Endothelial cell of umbilical vein (primary cell): ENCODE measurements at regions not wholly inside any gene's neighbourhood (a gene's known extent, or its start where the extent isn't known, plus 50 kb on each side); places are given as distances from the start of the nearest gene placed in this dataset.

Source experiments
- BruUV-seq: library from RNA; stranded (reverse); fragments of 400-500 nt; replicated peaks from 2 replicates; lab custom pipeline; 2021; lab: Mats Ljungman, UMichigan
- CTCF ChIA-PET: fragments of 300-600, 350-600 bp; sonication (Branson Sonifier 250); formaldehyde crosslinking; loops from one replicate; lab custom pipeline; 2021; ENCODE audit warnings: antibody characterized with exemption, inconsistent platforms; lab: Charles Lee
- POLR2A ChIA-PET: fragments of 300-600, 350-600 bp; sonication (Branson Sonifier 250); formaldehyde crosslinking; loops from one replicate; lab custom pipeline; 2021; ENCODE audit warnings: antibody characterized with exemption, inconsistent platforms; lab: Charles Lee
- DNase-seq: peaks from one replicate; pipeline ENCODE4 v3.0.0-alpha.2; 2011; ENCODE audit warnings: low read depth, low spot score
- FAIRE-seq: peaks from 2 replicates; lab custom pipeline; 2011; peaks lifted over from hg19 to GRCh38; lab: Jason Lieb, UNC
- H2AFZ ChIP-seq: 2 replicates; pipeline ENCODE4 v1.6.0; 2012; ENCODE audit warnings: low read depth, low read length, control low read depth, inconsistent platforms
- H3K27ac ChIP-seq: 2 replicates; pipeline ENCODE4 v1.5.1; 2011; ENCODE audit warnings: low read depth, mild to moderate bottlenecking, control low read depth, low read length, moderate library complexity; ENCODE audit not compliant: insufficient read depth
- H3K27me3 ChIP-seq, 2 experiments: 2 replicates each; pipeline versions ENCODE4 v1.6.0 to v1.6.1; 2011; ENCODE audit warnings: low read length in 2 of 2, mixed read lengths in 1 of 2; ENCODE audit not compliant: control insufficient read depth in 2 of 2, insufficient read depth in 2 of 2
- H3K36me3 ChIP-seq, 2 experiments: 2 replicates in 1 of 2; 3 replicates in 1 of 2; pipeline ENCODE4 v1.5.1; 2011; ENCODE audit warnings: low read length in 2 of 2, mild to moderate bottlenecking in 1 of 2, moderate library complexity in 1 of 2; ENCODE audit not compliant: control insufficient read depth in 2 of 2, insufficient read depth in 2 of 2; ENCODE audit errors: extremely low read depth in 1 of 2
- H3K4me1 ChIP-seq: 3 replicates; pipeline ENCODE4 v1.5.1; 2011; ENCODE audit warnings: mild to moderate bottlenecking, low read length; ENCODE audit not compliant: control insufficient read depth, insufficient read depth; ENCODE audit errors: extremely low read depth
- H3K4me2 ChIP-seq: 2 replicates; pipeline ENCODE4 v1.6.1; 2011; ENCODE audit warnings: low read length, control low read depth, mixed read lengths; ENCODE audit not compliant: insufficient read depth
- H3K4me3 ChIP-seq, 3 experiments: fragments of 200-600 bp in 1 of 3; sonication (generic), shearing (Covaris generic) in 1 of 3; replicated peaks in 1 of 3; 2 replicates each; pipeline ENCODE4 v1.5.1; 2011 to 2016; ENCODE audit warnings: control low read depth in 3 of 3, low read length in 3 of 3, mild to moderate bottlenecking in 2 of 3, inconsistent platforms in 1 of 3, low read depth in 1 of 3, moderate library complexity in 1 of 3; ENCODE audit not compliant: insufficient read depth in 1 of 3
- H3K79me2 ChIP-seq: 2 replicates; pipeline ENCODE4 v1.6.0; 2012; ENCODE audit warnings: low read length, inconsistent platforms; ENCODE audit not compliant: control insufficient read depth, insufficient read depth
- H3K9ac ChIP-seq: replicated peaks from 2 replicates; pipeline ENCODE3; 2011; ENCODE audit warnings: low read length, control low read depth; ENCODE audit not compliant: insufficient read depth; ENCODE audit errors: extremely low read depth
- H3K9me1 ChIP-seq: replicated peaks from 3 replicates; pipeline ENCODE4 v1.6.0; 2011; ENCODE audit warnings: mild to moderate bottlenecking, low read length; ENCODE audit not compliant: control insufficient read depth, insufficient read depth; ENCODE audit errors: extremely low read depth
- H3K9me3 ChIP-seq: replicated peaks from 2 replicates; pipeline ENCODE4 v1.5.1; 2012; ENCODE audit warnings: low read length, inconsistent platforms; ENCODE audit not compliant: control insufficient read depth, insufficient read depth
- H4K20me1 ChIP-seq: replicated peaks from 2 replicates; pipeline ENCODE3; 2011; ENCODE audit warnings: mild to moderate bottlenecking, low read length; ENCODE audit not compliant: control insufficient read depth, insufficient read depth; ENCODE audit errors: extremely low read depth
- EZH2 ChIP-seq: IDR thresholded peaks from 2 replicates; pipeline ENCODE4 v1.6.1; 2012; ENCODE audit warnings: borderline replicate concordance, low read depth, mild to moderate bottlenecking, moderate library complexity, low read length, inconsistent platforms; ENCODE audit not compliant: severe bottlenecking
- FOS ChIP-seq: IDR thresholded peaks from 2 replicates; pipeline ENCODE4 v1.6.1; 2011; ENCODE audit warnings: mild to moderate bottlenecking, low read length, moderate library complexity, borderline replicate concordance; ENCODE audit not compliant: insufficient read depth
- GATA2 ChIP-seq: IDR thresholded peaks from 2 replicates; pipeline ENCODE4 v1.7.0; 2011; ENCODE audit warnings: low read depth, mild to moderate bottlenecking, moderate library complexity, mixed read lengths, low read length; ENCODE audit not compliant: insufficient read length, insufficient read depth
- JUN ChIP-seq: IDR thresholded peaks from 2 replicates; pipeline ENCODE4 v1.6.1; 2011; ENCODE audit warnings: borderline replicate concordance, low read depth; ENCODE audit not compliant: insufficient read length, insufficient read depth
- MYC ChIP-seq: IDR thresholded peaks from one replicate; pipeline ENCODE4 v1.6.1; 2011; ENCODE audit warnings: mild to moderate bottlenecking, low read depth, low read length
- POLR2A ChIP-seq: IDR thresholded peaks from 2 replicates; pipeline ENCODE4 v1.6.1; 2012; ENCODE audit warnings: low read depth, mild to moderate bottlenecking, control low read depth, low read length
- POLR2AphosphoS5 ChIP-seq: IDR thresholded peaks from 2 replicates; pipeline ENCODE4 v1.6.1; 2012; ENCODE audit warnings: low read depth, mild to moderate bottlenecking, control low read depth, low read length, moderate library complexity; ENCODE audit not compliant: insufficient read depth
- dilution Hi-C: fragments of 300-500 bp; cut with MboI; formaldehyde crosslinking; loops from one replicate; pipeline ENCODE4 v1.15.0; 2019; ENCODE audit warnings: low sequenced_read_pairs; ENCODE audit not compliant: extremely low pct_ligation_motif_present
- intact Hi-C: fragments of 100-400 bp; cut with micrococcal nuclease; formaldehyde crosslinking; loops from one replicate; pipeline ENCODE4 v1.10.0; 2022
- TF ChIP-seq, protein P1 (sequence below): IDR thresholded peaks from 2 replicates; pipeline ENCODE4 v1.6.1; 2011; ENCODE audit not compliant: insufficient read depth, insufficient read length
- TF ChIP-seq, protein P2 (sequence below), 2 donors: IDR thresholded peaks; 1 replicate in 1 of 2; 2 replicates in 1 of 2; pipeline ENCODE4 v1.5.1; 2011; ENCODE audit warnings: low read length in 2 of 2, mild to moderate bottlenecking in 2 of 2, moderate library complexity in 2 of 2, control low read depth in 1 of 2, inconsistent platforms in 1 of 2, low read depth in 1 of 2; ENCODE audit not compliant: insufficient read depth in 1 of 2; ENCODE audit errors: extremely low read depth in 1 of 2

- Histone ChIP-seq H3K79me2 (no peaks in the 10 kb centered on the region), H2AFZ (no peak overlapping the region), H4K20me1 (no peaks in the 10 kb centered on the region), H3K27me3 (peaks cover 0 to 1% of the 10 kb centered on the region in 2 experiments), H3K4me3 (no peak overlapping the region), H3K9ac (no peak overlapping the region), H3K4me1 (no peaks in the 10 kb centered on the region), H3K4me2 (no peak overlapping the region), H3K9me1 (no peaks in the 10 kb centered on the region), H3K36me3 (no peaks in the 10 kb centered on the region), H3K27ac (no peak overlapping the region), H3K9me3 (no peaks in the 10 kb centered on the region)
- BruUV-seq, result no TSS peak
- dilution Hi-C loops, result no loop called here
- intact Hi-C loops, result no loop called here
- DNase-seq (no peak), FAIRE-seq (no peak)
- CTCF ChIA-PET, result interaction anchor here (0.9 to 1.3 kb wide), 2 partner anchors 11 to 79 kb away, joined by 3 read pairs; no protein-coding TSS in a partner anchor
- TF ChIP-seq POLR2A (no peak), FOS (no peak), GATA2 (no peak), POLR2AphosphoS5 (no peak), EZH2 (no peak), MYC (no peak), JUN (no peak)
- TF ChIP-seq, protein P1, sequence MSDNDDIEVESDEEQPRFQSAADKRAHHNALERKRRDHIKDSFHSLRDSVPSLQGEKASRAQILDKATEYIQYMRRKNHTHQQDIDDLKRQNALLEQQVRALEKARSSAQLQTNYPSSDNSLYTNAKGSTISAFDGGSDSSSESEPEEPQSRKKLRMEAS, result no peak
- TF ChIP-seq, protein P2, sequence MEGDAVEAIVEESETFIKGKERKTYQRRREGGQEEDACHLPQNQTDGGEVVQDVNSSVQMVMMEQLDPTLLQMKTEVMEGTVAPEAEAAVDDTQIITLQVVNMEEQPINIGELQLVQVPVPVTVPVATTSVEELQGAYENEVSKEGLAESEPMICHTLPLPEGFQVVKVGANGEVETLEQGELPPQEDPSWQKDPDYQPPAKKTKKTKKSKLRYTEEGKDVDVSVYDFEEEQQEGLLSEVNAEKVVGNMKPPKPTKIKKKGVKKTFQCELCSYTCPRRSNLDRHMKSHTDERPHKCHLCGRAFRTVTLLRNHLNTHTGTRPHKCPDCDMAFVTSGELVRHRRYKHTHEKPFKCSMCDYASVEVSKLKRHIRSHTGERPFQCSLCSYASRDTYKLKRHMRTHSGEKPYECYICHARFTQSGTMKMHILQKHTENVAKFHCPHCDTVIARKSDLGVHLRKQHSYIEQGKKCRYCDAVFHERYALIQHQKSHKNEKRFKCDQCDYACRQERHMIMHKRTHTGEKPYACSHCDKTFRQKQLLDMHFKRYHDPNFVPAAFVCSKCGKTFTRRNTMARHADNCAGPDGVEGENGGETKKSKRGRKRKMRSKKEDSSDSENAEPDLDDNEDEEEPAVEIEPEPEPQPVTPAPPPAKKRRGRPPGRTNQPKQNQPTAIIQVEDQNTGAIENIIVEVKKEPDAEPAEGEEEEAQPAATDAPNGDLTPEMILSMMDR (IDR thresholded peaks at IDR 0.05; ENCODE audit: extremely low read depth in 1 of 2, insufficient read depth in 1 of 2, low read depth in 1 of 2, low read length in 2 of 2), result no peak
- POLR2A ChIA-PET, result no interaction called here
Observed at GRCh38 chr20:58569241-58570125, 54.3 kb upstream of the APCDD1L start.
